ENCODE measurements at regions not wholly inside any gene's neighbourhood (a gene's known extent, or its start where the extent isn't known, plus 50 kb on each side); places are given as distances from the start of the nearest gene placed in this dataset.

DNA sequence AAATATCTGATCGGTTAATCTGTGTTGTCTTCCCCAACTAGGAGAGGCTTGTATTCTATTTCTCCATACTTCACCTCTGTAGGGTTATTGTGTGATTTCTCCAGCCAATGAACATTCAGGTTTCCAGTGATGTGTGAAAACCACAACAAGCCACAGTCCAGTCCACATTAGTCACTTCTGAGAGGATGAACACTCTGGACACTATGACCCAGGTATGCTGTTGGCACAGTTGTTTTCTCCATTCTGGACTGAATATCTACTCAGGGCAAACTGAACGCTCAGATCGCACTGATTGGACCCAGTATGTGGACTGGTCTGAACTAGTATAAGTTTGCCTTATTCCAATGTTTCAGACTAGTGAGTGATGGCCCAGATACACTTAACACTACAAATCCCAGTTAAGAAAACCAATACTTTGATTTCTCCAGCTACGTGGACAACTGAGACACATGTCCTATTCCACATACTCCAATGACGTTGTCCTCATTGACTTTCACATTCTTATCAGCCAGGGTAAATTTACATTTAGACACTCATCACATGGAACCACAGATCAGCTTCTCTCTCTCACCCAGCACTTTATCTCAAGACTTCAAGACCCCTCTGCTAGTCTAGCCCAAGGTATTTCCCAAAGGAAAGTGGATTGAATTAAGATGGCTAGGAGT lies 587.4 kb upstream of the SGO1 start:
- H3K4me3 ChIP-seq = no peak overlapping the region
- no peaks in the 10 kb centered on the region for H3K4me1 ChIP-seq
- intact Hi-C loops (cut with DNase I; ENCODE audit: low total_unique reads) = no loop called here
- no peaks in the 10 kb centered on the region for H3K36me3 ChIP-seq
- no peaks in the 10 kb centered on the region for H3K27me3 ChIP-seq
- DNase-seq (ENCODE audit: low spot score in 2 of 2) = no peak
- no peaks in the 10 kb centered on the region for H3K9me3 ChIP-seq
- TF ChIP-seq, protein P1, sequence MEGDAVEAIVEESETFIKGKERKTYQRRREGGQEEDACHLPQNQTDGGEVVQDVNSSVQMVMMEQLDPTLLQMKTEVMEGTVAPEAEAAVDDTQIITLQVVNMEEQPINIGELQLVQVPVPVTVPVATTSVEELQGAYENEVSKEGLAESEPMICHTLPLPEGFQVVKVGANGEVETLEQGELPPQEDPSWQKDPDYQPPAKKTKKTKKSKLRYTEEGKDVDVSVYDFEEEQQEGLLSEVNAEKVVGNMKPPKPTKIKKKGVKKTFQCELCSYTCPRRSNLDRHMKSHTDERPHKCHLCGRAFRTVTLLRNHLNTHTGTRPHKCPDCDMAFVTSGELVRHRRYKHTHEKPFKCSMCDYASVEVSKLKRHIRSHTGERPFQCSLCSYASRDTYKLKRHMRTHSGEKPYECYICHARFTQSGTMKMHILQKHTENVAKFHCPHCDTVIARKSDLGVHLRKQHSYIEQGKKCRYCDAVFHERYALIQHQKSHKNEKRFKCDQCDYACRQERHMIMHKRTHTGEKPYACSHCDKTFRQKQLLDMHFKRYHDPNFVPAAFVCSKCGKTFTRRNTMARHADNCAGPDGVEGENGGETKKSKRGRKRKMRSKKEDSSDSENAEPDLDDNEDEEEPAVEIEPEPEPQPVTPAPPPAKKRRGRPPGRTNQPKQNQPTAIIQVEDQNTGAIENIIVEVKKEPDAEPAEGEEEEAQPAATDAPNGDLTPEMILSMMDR (IDR thresholded peaks at IDR 0.05) = no peak
- TF ChIP-seq POLR2AphosphoS5 (IDR thresholded peaks at IDR 0.05) (no peak), POLR2A (IDR thresholded peaks at IDR 0.05) (no peak)
- H3K27ac ChIP-seq = no peak overlapping the region

DNA sequence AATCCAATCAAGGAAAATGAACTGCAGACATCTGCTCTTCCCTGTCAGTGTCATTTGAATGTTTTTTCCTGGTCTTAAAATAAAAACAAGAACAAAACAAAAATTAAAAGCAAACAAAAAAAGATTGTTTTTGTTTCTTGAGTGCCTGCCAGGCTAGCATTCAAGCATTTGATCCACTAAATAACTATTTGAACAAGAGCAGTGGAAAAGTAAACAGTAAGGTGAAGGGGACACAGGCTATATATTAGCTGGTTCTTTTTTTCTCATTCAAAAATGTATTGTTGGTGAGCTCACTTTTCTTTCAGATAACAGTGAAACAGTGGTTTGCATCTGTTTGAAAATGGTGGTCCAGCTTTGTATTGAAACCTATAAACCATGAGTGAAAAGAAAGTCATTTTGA lies 586.9 kb upstream of the SGO1 start:
- intact Hi-C loops (cut with DNase I; ENCODE audit: low total_unique reads) = no loop called here

DNA sequence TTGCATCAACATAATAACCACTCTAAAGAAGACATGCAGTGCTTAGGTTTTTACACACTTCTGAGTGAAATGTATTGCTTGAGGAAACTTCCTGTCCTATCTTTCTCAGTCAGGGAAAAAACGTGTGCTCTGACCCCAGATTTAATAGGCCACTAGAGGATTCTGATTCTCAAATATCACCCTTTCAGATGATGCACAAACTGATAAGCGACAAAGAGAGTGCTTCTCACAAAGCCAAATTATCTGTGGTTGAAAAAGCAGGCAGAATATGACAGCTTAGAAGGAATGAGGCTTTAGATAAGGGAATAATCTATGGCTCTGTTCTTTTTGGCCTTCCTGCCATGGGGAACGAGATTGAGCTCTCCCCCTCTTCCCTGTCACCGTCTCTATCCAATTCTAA lies 583.4 kb upstream of the SGO1 start:
- no peak for DNase-seq (ENCODE audit: low spot score in 2 of 2)
- TF ChIP-seq, protein P1 (IDR thresholded peaks at IDR 0.05) = no peak
- TF ChIP-seq POLR2A (IDR thresholded peaks at IDR 0.05) = no peak
- no peak for TF ChIP-seq POLR2AphosphoS5 (IDR thresholded peaks at IDR 0.05)
- no peak overlapping the region for H3K27ac ChIP-seq
- H3K27me3 ChIP-seq = no peaks in the 10 kb centered on the region
- intact Hi-C loops (cut with DNase I; ENCODE audit: low total_unique reads) = no loop called here
- no peaks in the 10 kb centered on the region for H3K36me3 ChIP-seq
- no peaks in the 10 kb centered on the region for H3K4me1 ChIP-seq
- no peak overlapping the region for H3K4me3 ChIP-seq
- H3K9me3 ChIP-seq = no peaks in the 10 kb centered on the region

More for the DNA sequence above, 586.9 kb upstream of the SGO1 start:
- Histone ChIP-seq H3K4me3 (no peak overlapping the region), H3K36me3 (no peaks in the 10 kb centered on the region), H3K4me1 (no peaks in the 10 kb centered on the region), H3K27ac (no peak overlapping the region), H3K9me3 (no peaks in the 10 kb centered on the region), H3K27me3 (no peaks in the 10 kb centered on the region)
- TF ChIP-seq, protein P1 (IDR thresholded peaks at IDR 0.05) = no peak
- TF ChIP-seq POLR2A (IDR thresholded peaks at IDR 0.05) (no peak), POLR2AphosphoS5 (IDR thresholded peaks at IDR 0.05) (no peak)
- DNase-seq (ENCODE audit: low spot score in 2 of 2) = no peak

DNA sequence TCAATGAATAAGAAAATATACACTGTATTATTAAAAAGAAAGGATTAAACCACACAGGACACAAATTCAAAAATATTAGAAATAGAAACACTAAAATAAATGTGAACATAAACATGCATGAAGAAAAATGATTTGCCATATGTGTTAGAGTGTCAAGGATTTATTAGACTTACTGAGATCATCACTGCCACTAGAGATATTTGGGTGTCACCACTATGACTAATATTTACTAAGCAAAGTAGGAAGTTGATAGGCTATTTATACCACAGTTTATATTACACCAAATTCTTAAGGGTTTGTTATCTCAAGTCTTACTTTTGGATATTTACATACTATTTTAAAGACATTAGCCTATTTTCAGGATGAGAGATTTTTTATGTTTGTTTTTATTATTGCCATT lies 575.0 kb upstream of the SGO1 start:
- intact Hi-C loops (cut with DNase I; ENCODE audit: low total_unique reads) = no loop called here
- Histone ChIP-seq H3K4me3 (no peak overlapping the region), H3K36me3 (no peaks in the 10 kb centered on the region), H3K27me3 (no peaks in the 10 kb centered on the region), H3K4me1 (no peaks in the 10 kb centered on the region), H3K27ac (no peak overlapping the region), H3K9me3 (no peaks in the 10 kb centered on the region)
- no peak for DNase-seq (ENCODE audit: low spot score in 2 of 2)
- TF ChIP-seq POLR2A (IDR thresholded peaks at IDR 0.05) = no peak
- TF ChIP-seq, protein P1 (IDR thresholded peaks at IDR 0.05) = no peak
- TF ChIP-seq POLR2AphosphoS5 (IDR thresholded peaks at IDR 0.05) = no peak

DNA sequence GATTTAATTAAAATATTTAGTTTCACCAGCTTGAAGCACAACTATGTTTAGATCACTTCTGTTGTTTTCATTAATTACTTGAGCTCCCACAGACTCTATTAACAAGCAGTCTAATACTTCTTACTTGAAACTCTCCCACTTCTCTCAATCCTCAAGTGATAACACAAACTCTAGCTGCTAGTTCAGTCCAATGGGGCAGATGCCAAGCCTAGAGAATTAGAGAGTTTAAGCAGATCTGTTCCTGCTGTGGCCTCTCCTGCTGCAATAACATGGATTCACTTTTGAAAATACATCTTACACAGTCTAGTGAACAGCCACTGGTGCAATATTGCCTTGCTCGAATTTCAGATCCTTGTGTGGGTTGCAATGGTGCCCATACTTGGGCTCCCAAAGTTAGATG lies 566.4 kb upstream of the SGO1 start:
- Histone ChIP-seq H3K27ac (no peak overlapping the region), H3K9me3 (no peaks in the 10 kb centered on the region), H3K27me3 (no peaks in the 10 kb centered on the region), H3K4me1 (no peaks in the 10 kb centered on the region), H3K4me3 (no peak overlapping the region), H3K36me3 (no peaks in the 10 kb centered on the region)
- TF ChIP-seq POLR2A (IDR thresholded peaks at IDR 0.05) = no peak
- TF ChIP-seq, protein P1 (IDR thresholded peaks at IDR 0.05) = no peak
- TF ChIP-seq POLR2AphosphoS5 (IDR thresholded peaks at IDR 0.05) = no peak
- intact Hi-C loops (cut with DNase I; ENCODE audit: low total_unique reads) = no loop called here
- DNase-seq (ENCODE audit: low spot score in 2 of 2) = no peak
